Caco-2 (cell line): ENCODE measurements at regions not wholly inside any gene's neighbourhood (a gene's known extent, or its start where the extent isn't known, plus 50 kb on each side); places are given as distances from the start of the nearest gene placed in this dataset.

Source experiments
- BruUV-seq: library from RNA; stranded (reverse); fragments of 400-500 nt; replicated peaks from 2 replicates; lab custom pipeline; 2021; lab: Mats Ljungman, UMichigan
- CTCF ChIA-PET: fragments of 300-600 bp; sonication (Branson Sonifier 250); formaldehyde crosslinking; loops from one replicate; lab custom pipeline; 2022; ENCODE audit warnings: antibody characterized with exemption; lab: Charles Lee
- POLR2A ChIA-PET: fragments of 300-600 bp; sonication (Branson Sonifier 250); formaldehyde crosslinking; loops from one replicate; lab custom pipeline; 2022; ENCODE audit warnings: antibody characterized with exemption; lab: Charles Lee
- DNase-seq, 2 experiments: peaks; one replicate each; pipeline versions ENCODE4 v3.0.0 to v3.0.0-alpha.2; 2020 to 2022
- H3K27me3 ChIP-seq: replicated peaks from 2 replicates; pipeline ENCODE4 v1.6.0; 2011; ENCODE audit warnings: low read length; ENCODE audit not compliant: control insufficient read depth, insufficient read depth
- H3K36me3 ChIP-seq: 2 replicates; pipeline ENCODE4 v1.5.1; 2011; ENCODE audit warnings: low read length; ENCODE audit not compliant: control insufficient read depth, insufficient read depth
- H3K4me1 ChIP-seq: fragments of 250-450 bp; sonication (Bioruptor Pico); 2 replicates; pipeline ENCODE4 v1.5.1; 2020; ENCODE audit warnings: mild to moderate bottlenecking
- H3K4me3 ChIP-seq: 2 replicates; pipeline ENCODE4 v1.5.1; 2011; ENCODE audit warnings: low read depth, mild to moderate bottlenecking, control low read depth, low read length
- H3K9me3 ChIP-seq: fragments of 250-450 bp; sonication (Bioruptor Pico); 2 replicates; pipeline ENCODE4 v1.5.1; 2020; ENCODE audit warnings: mild to moderate bottlenecking, moderate library complexity
- H3K27ac Mint-ChIP-seq: one replicate; pipeline ENCODE4 v1.8.0; 2022; ENCODE audit warnings: mixed read lengths; ENCODE audit not compliant: unreplicated experiment
- H3K27me3 Mint-ChIP-seq: one replicate; pipeline ENCODE4 v1.8.0; 2022; ENCODE audit warnings: mixed read lengths; ENCODE audit not compliant: insufficient read depth, unreplicated experiment
- H3K36me3 Mint-ChIP-seq: one replicate; pipeline ENCODE4 v1.8.0; 2022; ENCODE audit warnings: mild to moderate bottlenecking, mixed read lengths; ENCODE audit not compliant: insufficient read depth, unreplicated experiment
- H3K4me1 Mint-ChIP-seq: one replicate; pipeline ENCODE4 v1.8.0; 2022; ENCODE audit warnings: low read depth, mixed read lengths; ENCODE audit not compliant: unreplicated experiment
- H3K4me3 Mint-ChIP-seq: one replicate; pipeline ENCODE4 v1.8.0; 2022; ENCODE audit warnings: mild to moderate bottlenecking, moderate library complexity, mixed read lengths; ENCODE audit not compliant: unreplicated experiment
- H3K9me3 Mint-ChIP-seq: one replicate; pipeline ENCODE4 v1.8.0; 2022; ENCODE audit warnings: mixed read lengths; ENCODE audit not compliant: unreplicated experiment
- CTCF ChIP-seq, 2 experiments: fragments of 200-600 bp in 1 of 2; IDR thresholded peaks; 1 replicate in 1 of 2; 2 replicates in 1 of 2; pipeline versions ENCODE4 v1.5.1 to v1.8.0; 2011 to 2022; ENCODE audit warnings: antibody characterized with exemption in 1 of 2, control low read depth in 1 of 2, inconsistent platforms in 1 of 2, low read depth in 1 of 2, low read length in 1 of 2, mild to moderate bottlenecking in 1 of 2, moderate library complexity in 1 of 2; ENCODE audit not compliant: insufficient read depth in 1 of 2, severe bottlenecking in 1 of 2, unreplicated experiment in 1 of 2
- intact Hi-C: fragments of 100-400 bp; cut with micrococcal nuclease; formaldehyde crosslinking; loops from one replicate; pipeline ENCODE4 v1.10.0; 2022; ENCODE audit not compliant: unreplicated experiment

- no peaks in the 10 kb centered on the region for H3K27me3 ChIP-seq
- H3K9me3 Mint-ChIP-seq: no peaks in the 10 kb centered on the region
- no peaks in the 10 kb centered on the region for H3K27me3 Mint-ChIP-seq
- H3K4me1 Mint-ChIP-seq: no peaks in the 10 kb centered on the region
- H3K27ac Mint-ChIP-seq: no peak overlapping the region
- H3K36me3 ChIP-seq: no peaks in the 10 kb centered on the region
- H3K4me3 Mint-ChIP-seq: no peak overlapping the region
- DNase-seq: no peak
- POLR2A ChIA-PET: no interaction called here
- intact Hi-C loops: no loop called here
- no peaks in the 10 kb centered on the region for H3K9me3 ChIP-seq
- CTCF ChIA-PET: no interaction called here
- H3K4me3 ChIP-seq: no peak overlapping the region
- no peaks in the 10 kb centered on the region for H3K4me1 ChIP-seq
- no peaks in the 10 kb centered on the region for H3K36me3 Mint-ChIP-seq
- BruUV-seq: no TSS peak
- TF ChIP-seq CTCF (IDR thresholded peaks at IDR 0.05; ENCODE audit: insufficient read depth in 1 of 2, low read depth in 1 of 2, low read length in 1 of 2, severe bottlenecking in 1 of 2, unreplicated experiment in 1 of 2): no peak
These were observed 197.2 kb upstream of the RBMS3 start for GRCh38 chr3:29083676-29084075.

- Mint-ChIP-seq H3K27ac (no peak overlapping the region), H3K4me1 (no peaks in the 10 kb centered on the region), H3K27me3 (no peaks in the 10 kb centered on the region), H3K4me3 (no peak overlapping the region), H3K36me3 (no peaks in the 10 kb centered on the region), H3K9me3 (no peaks in the 10 kb centered on the region)
- no peak overlapping the region for H3K4me3 ChIP-seq
- H3K27me3 ChIP-seq: no peaks in the 10 kb centered on the region
- DNase-seq: no peak
- ChIA-PET CTCF (no interaction called here), POLR2A (no interaction called here)
- no TSS peak for BruUV-seq
- no peaks in the 10 kb centered on the region for H3K9me3 ChIP-seq
- intact Hi-C loops: no loop called here
- H3K4me1 ChIP-seq: no peaks in the 10 kb centered on the region
- H3K36me3 ChIP-seq: no peaks in the 10 kb centered on the region
- TF ChIP-seq CTCF (IDR thresholded peaks at IDR 0.05; ENCODE audit: insufficient read depth in 1 of 2, low read depth in 1 of 2, low read length in 1 of 2, severe bottlenecking in 1 of 2, unreplicated experiment in 1 of 2): no peak
These were observed 192.3 kb upstream of the RBMS3 start for GRCh38 chr3:29088579-29088978.

GRCh38 chr3:29090912-29091597 is 189.8 kb upstream of the RBMS3 start:
- no peak for DNase-seq
- BruUV-seq: no TSS peak
- TF ChIP-seq CTCF (IDR thresholded peaks at IDR 0.05; ENCODE audit: insufficient read depth in 1 of 2, low read depth in 1 of 2, low read length in 1 of 2, severe bottlenecking in 1 of 2, unreplicated experiment in 1 of 2): no peak
- Mint-ChIP-seq H3K9me3 (no peaks in the 10 kb centered on the region), H3K4me3 (no peak overlapping the region), H3K4me1 (no peaks in the 10 kb centered on the region), H3K36me3 (no peaks in the 10 kb centered on the region), H3K27ac (no peak overlapping the region), H3K27me3 (no peaks in the 10 kb centered on the region)
- Histone ChIP-seq H3K27me3 (no peaks in the 10 kb centered on the region), H3K4me3 (no peak overlapping the region), H3K4me1 (no peaks in the 10 kb centered on the region), H3K36me3 (no peaks in the 10 kb centered on the region), H3K9me3 (no peaks in the 10 kb centered on the region)
- ChIA-PET CTCF (no interaction called here), POLR2A (no interaction called here)
- intact Hi-C loops: no loop called here
